ENCODE measurements at regions not wholly inside any gene's neighbourhood (a gene's known extent, or its start where the extent isn't known, plus 50 kb on each side); places are given as distances from the start of the nearest gene placed in this dataset.

DNA sequence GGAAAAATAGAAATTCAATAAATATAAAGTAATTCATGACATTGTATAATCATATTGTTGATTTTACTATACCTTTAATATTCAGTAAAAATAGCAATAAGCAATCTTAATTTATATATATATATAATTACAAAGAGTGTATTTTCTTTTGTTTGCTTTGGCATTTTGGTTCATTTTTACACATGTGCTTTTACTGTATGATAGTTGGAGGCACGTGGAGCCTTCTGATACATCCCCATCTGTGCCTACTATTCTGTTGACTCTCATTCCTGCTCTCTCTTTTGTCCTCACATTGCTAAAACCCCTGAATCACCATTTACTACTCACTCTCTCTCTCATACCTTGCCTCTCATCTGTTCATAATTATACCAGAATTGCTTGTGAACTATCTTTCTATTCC is 106.4 kb upstream of the NDST4 start:
- TF ChIP-seq, protein P1, sequence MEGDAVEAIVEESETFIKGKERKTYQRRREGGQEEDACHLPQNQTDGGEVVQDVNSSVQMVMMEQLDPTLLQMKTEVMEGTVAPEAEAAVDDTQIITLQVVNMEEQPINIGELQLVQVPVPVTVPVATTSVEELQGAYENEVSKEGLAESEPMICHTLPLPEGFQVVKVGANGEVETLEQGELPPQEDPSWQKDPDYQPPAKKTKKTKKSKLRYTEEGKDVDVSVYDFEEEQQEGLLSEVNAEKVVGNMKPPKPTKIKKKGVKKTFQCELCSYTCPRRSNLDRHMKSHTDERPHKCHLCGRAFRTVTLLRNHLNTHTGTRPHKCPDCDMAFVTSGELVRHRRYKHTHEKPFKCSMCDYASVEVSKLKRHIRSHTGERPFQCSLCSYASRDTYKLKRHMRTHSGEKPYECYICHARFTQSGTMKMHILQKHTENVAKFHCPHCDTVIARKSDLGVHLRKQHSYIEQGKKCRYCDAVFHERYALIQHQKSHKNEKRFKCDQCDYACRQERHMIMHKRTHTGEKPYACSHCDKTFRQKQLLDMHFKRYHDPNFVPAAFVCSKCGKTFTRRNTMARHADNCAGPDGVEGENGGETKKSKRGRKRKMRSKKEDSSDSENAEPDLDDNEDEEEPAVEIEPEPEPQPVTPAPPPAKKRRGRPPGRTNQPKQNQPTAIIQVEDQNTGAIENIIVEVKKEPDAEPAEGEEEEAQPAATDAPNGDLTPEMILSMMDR (conservative IDR thresholded peaks at IDR 0.05), result no peak
- TF ChIP-seq ZFX (IDR thresholded peaks at IDR 0.05), result no peak

Measured in C4-2B (cell line).